SK-N-SH (cell line): ENCODE measurements at regions not wholly inside any gene's neighbourhood (a gene's known extent, or its start where the extent isn't known, plus 50 kb on each side); places are given as distances from the start of the nearest gene placed in this dataset.
"Not testable (repeated sequence)": the region's sequence is repeated elsewhere in the genome, so short reads cannot be mapped to it uniquely, and the experiment has no call there.

Source experiments
- CTCF ChIA-PET: fragments of 300-600, 350-600 bp; formaldehyde crosslinking; extraction: SDS; loops from one replicate; lab custom pipeline; 2021; lab: Yijun Ruan, JAX
- POLR2A ChIA-PET: fragments of 350-600 bp; sonication (Branson Sonifier 250); formaldehyde crosslinking; extraction: SDS; loops from one replicate; lab custom pipeline; 2020; ENCODE audit warnings: antibody characterized with exemption, inconsistent platforms; lab: Yijun Ruan, JAX
- DNase-seq: peaks from one replicate; pipeline ENCODE4 v3.0.0; 2012
- H2AFZ ChIP-seq: fragments of 200-600 bp; sonication (generic); 2 replicates; pipeline ENCODE4 v1.8.1; 2016; ENCODE audit warnings: antibody characterized with exemption, mild to moderate bottlenecking, low read depth
- H3F3A ChIP-seq: fragments of 200-600 bp; sonication (generic); replicated peaks from 2 replicates; pipeline ENCODE3; 2016; ENCODE audit warnings: antibody characterized with exemption, mild to moderate bottlenecking; ENCODE audit not compliant: insufficient read depth
- H3K27ac ChIP-seq, 2 experiments: fragments of 200-500 bp in 1 of 2; fragments of 200-600 bp in 1 of 2; sonication (Bioruptor generic) in 1 of 2; sonication (generic), shearing (Covaris generic) in 1 of 2; 2 replicates each; pipeline versions ENCODE4 v1.5.1 to v1.6.1; 2014 to 2016; ENCODE audit warnings: low read depth in 2 of 2, inconsistent platforms in 1 of 2, low read length in 1 of 2, mild to moderate bottlenecking in 1 of 2, mixed read lengths in 1 of 2
- H3K27me3 ChIP-seq: fragments of 200-600 bp; sonication (generic), shearing (Covaris generic); 2 replicates; pipeline ENCODE4 v1.6.1; 2016; ENCODE audit warnings: mixed run types; ENCODE audit not compliant: insufficient read depth
- H3K36me3 ChIP-seq, 2 experiments: fragments of 200-500 bp in 1 of 2; fragments of 200-600 bp in 1 of 2; sonication (Bioruptor generic) in 1 of 2; sonication (generic) in 1 of 2; replicated peaks in 1 of 2; 2 replicates each; pipeline versions ENCODE3 to v1.5.1; 2014 to 2016; ENCODE audit warnings: low read length in 1 of 2, mild to moderate bottlenecking in 1 of 2; ENCODE audit not compliant: insufficient read depth in 2 of 2, control insufficient read depth in 1 of 2
- H3K4me1 ChIP-seq, 2 experiments: fragments of 200-500 bp in 1 of 2; fragments of 200-600 bp in 1 of 2; sonication (Bioruptor generic) in 1 of 2; sonication (generic), shearing (Covaris generic) in 1 of 2; 2 replicates each; pipeline versions ENCODE4 v1.5.1 to v1.6.1; 2014 to 2016; ENCODE audit warnings: low read depth in 1 of 2, low read length in 1 of 2, mixed run types in 1 of 2; ENCODE audit not compliant: insufficient read depth in 2 of 2, control insufficient read depth in 1 of 2
- H3K4me2 ChIP-seq: fragments of 200-600 bp; sonication (generic), shearing (Covaris generic); 2 replicates; pipeline ENCODE4 v1.6.1; 2017; ENCODE audit warnings: mixed run types
- H3K4me3 ChIP-seq, 2 experiments: fragments of 200-500 bp in 1 of 2; fragments of 200-600 bp in 1 of 2; sonication (Bioruptor generic) in 1 of 2; sonication (generic), shearing (Covaris generic) in 1 of 2; 2 replicates each; pipeline versions ENCODE4 v1.5.1 to v1.8.1; 2014 to 2016; ENCODE audit warnings: low read depth in 2 of 2, inconsistent platforms in 1 of 2, low read length in 1 of 2, mild to moderate bottlenecking in 1 of 2, mixed read lengths in 1 of 2, moderate library complexity in 1 of 2
- H3K79me2 ChIP-seq: fragments of 200-600 bp; sonication (generic); 2 replicates; pipeline ENCODE4 v1.8.1; 2017; ENCODE audit warnings: mild to moderate bottlenecking; ENCODE audit not compliant: insufficient read depth
- H3K9ac ChIP-seq: fragments of 200-600 bp; sonication (generic); 2 replicates; pipeline ENCODE4 v1.6.1; 2017; ENCODE audit warnings: mixed run types
- H3K9me2 ChIP-seq: fragments of 200-600 bp; sonication (generic); 2 replicates; pipeline ENCODE4 v1.6.1; 2017; ENCODE audit warnings: mixed run types
- H3K9me3 ChIP-seq: fragments of 200-600 bp; sonication (generic); 2 replicates; pipeline ENCODE4 v1.6.1; 2017; ENCODE audit warnings: mixed run types, mild to moderate bottlenecking, moderate library complexity
- H4K20me1 ChIP-seq: fragments of 200-600 bp; sonication (generic); 2 replicates; pipeline ENCODE4 v1.6.1; 2017; ENCODE audit warnings: mild to moderate bottlenecking, mixed run types; ENCODE audit not compliant: insufficient read depth
- CHD2 ChIP-seq: fragments of 150-350 bp; IDR thresholded peaks from 2 replicates; pipeline ENCODE4 v1.6.1; 2018; ENCODE audit warnings: low read length; ENCODE audit not compliant: partially characterized antibody
- EZH2phosphoT487 ChIP-seq: fragments of 200-600 bp; sonication (generic); IDR thresholded peaks from 2 replicates; pipeline ENCODE4 v1.6.1; 2017; ENCODE audit warnings: low read depth, mixed run types, mild to moderate bottlenecking, antibody characterized with exemption, moderate library complexity, borderline replicate concordance
- GABPA ChIP-seq: IDR thresholded peaks from 2 replicates; pipeline ENCODE4 v1.4.0; 2012; ENCODE audit warnings: low read depth, mild to moderate bottlenecking
- NFIC ChIP-seq: IDR thresholded peaks from 2 replicates; pipeline ENCODE4 v1.4.0; 2012; ENCODE audit warnings: borderline replicate concordance
- NRF1 ChIP-seq: IDR thresholded peaks from 2 replicates; pipeline ENCODE4 v1.6.1; 2012; ENCODE audit warnings: low read depth, mild to moderate bottlenecking, low read length
- PBX3 ChIP-seq: IDR thresholded peaks from 2 replicates; pipeline ENCODE4; 2012
- RCOR1 ChIP-seq: fragments of 150-350 bp; IDR thresholded peaks from 2 replicates; pipeline ENCODE4 v1.6.1; 2017; ENCODE audit warnings: antibody characterized with exemption, low read length
- REST ChIP-seq: IDR thresholded peaks from 2 replicates; pipeline ENCODE4 v1.6.1; 2012; ENCODE audit warnings: mild to moderate bottlenecking, low read depth, low read length, moderate library complexity
- RFX5 ChIP-seq: IDR thresholded peaks from 2 replicates; pipeline ENCODE4 v1.6.1; 2012; ENCODE audit warnings: mild to moderate bottlenecking, improper control_type of control experiment, low read length
- USF1 ChIP-seq: IDR thresholded peaks from 2 replicates; pipeline ENCODE4 v1.4.0; 2012; ENCODE audit warnings: low read depth, borderline replicate concordance
- WGBS: methylation state at CpG from one replicate; pipeline ENCODE4 v1.1.6; 2017; ENCODE audit warnings: low lambda C conversion rate; 5-methylcytosine and 5-hydroxymethylcytosine counted together

GRCh38 chrX:31014474-31014873, 57.4 kb downstream of the FTHL17 start:
- H3K9ac ChIP-seq, H3K27me3 ChIP-seq, H3K4me1 ChIP-seq, DNase-seq, H3F3A ChIP-seq, H3K36me3 ChIP-seq, H3K79me2 ChIP-seq, POLR2A ChIA-PET, H3K4me2 ChIP-seq, H2AFZ ChIP-seq, CTCF ChIA-PET, H3K9me3 ChIP-seq, H3K27ac ChIP-seq, H4K20me1 ChIP-seq, H3K9me2 ChIP-seq, H3K4me3 ChIP-seq: not testable (repeated sequence)
- WGBS, result 37% methylated on average over 11 of the region's 11 CpGs

GRCh38 chrX:31012509-31013025, 59.3 kb downstream of the FTHL17 start:
- H3F3A ChIP-seq, result no peaks in the 10 kb centered on the region
- H3K9me2 ChIP-seq, result no peaks in the 10 kb centered on the region
- no peak overlapping the region for H3K4me2 ChIP-seq
- no peaks in the 10 kb centered on the region for H3K9me3 ChIP-seq
- no peaks in the 10 kb centered on the region for H3K27me3 ChIP-seq
- ChIA-PET POLR2A (no interaction called here), CTCF (interaction anchor here (1.2 to 1.4 kb wide), 2 partner anchors 26 to 31 kb away, joined by 3 to 4 read pairs; no protein-coding TSS in a partner anchor)
- H2AFZ ChIP-seq, result no peak overlapping the region
- DNase-seq, result no peak
- H4K20me1 ChIP-seq, result no peaks in the 10 kb centered on the region
- 51% methylated on average over 6 of the region's 6 CpGs for WGBS
- no peak overlapping the region for H3K27ac ChIP-seq
- H3K9ac ChIP-seq, result no peak overlapping the region
- no peaks in the 10 kb centered on the region for H3K4me1 ChIP-seq
- H3K4me3 ChIP-seq, result no peak overlapping the region
- TF ChIP-seq CHD2, result no peak
- TF ChIP-seq PBX3, result no peak
- no peak for TF ChIP-seq NRF1
- no peak for TF ChIP-seq EZH2phosphoT487
- no peak for TF ChIP-seq NFIC
- no peak for TF ChIP-seq RFX5
- no peak for TF ChIP-seq GABPA
- TF ChIP-seq USF1, result no peak
- TF ChIP-seq RCOR1, result no peak
- TF ChIP-seq REST, result no peak
- no peaks in the 10 kb centered on the region for H3K79me2 ChIP-seq
- H3K36me3 ChIP-seq, result no peaks in the 10 kb centered on the region
